ENCODE measurements at regions not wholly inside any gene's neighbourhood (a gene's known extent, or its start where the extent isn't known, plus 50 kb on each side); places are given as distances from the start of the nearest gene placed in this dataset.
"Not testable (repeated sequence)": the region's sequence is repeated elsewhere in the genome, so short reads cannot be mapped to it uniquely, and the experiment has no call there.

GRCh38 chr5:17103461-17103860, 114.0 kb upstream of the BASP1 start:
- H3K4me1 ChIP-seq (ENCODE audit: insufficient read depth, low read length): peaks cover 5% of the 10 kb centered on the region
- H3K27me3 ChIP-seq (ENCODE audit: insufficient read depth, low read length): no peaks in the 10 kb centered on the region
- H3K36me3 ChIP-seq (ENCODE audit: insufficient read depth, low read length): no peaks in the 10 kb centered on the region
- H2AFZ ChIP-seq (ENCODE audit: low read depth, low read length): no peak overlapping the region
- no peak overlapping the region for H3K4me3 ChIP-seq (ENCODE audit: low read length)
- no peaks in the 10 kb centered on the region for H3K9me3 ChIP-seq (ENCODE audit: low read length)

GRCh38 chr5:17105744-17106418, 111.5 kb upstream of the BASP1 start:
- Histone ChIP-seq H3K27me3 (ENCODE audit: insufficient read depth, low read length) (no peaks in the 10 kb centered on the region), H3K4me3 (ENCODE audit: low read length) (no peak overlapping the region), H3K4me1 (ENCODE audit: insufficient read depth, low read length) (peaks cover 5% of the 10 kb centered on the region), H3K36me3 (ENCODE audit: insufficient read depth, low read length) (no peaks in the 10 kb centered on the region), H2AFZ (ENCODE audit: low read depth, low read length) (no peak overlapping the region), H3K9me3 (ENCODE audit: low read length) (no peaks in the 10 kb centered on the region)

- H3K27me3 ChIP-seq (ENCODE audit: insufficient read depth, low read length): no peaks in the 10 kb centered on the region
- H3K4me3 ChIP-seq (ENCODE audit: low read length): no peak overlapping the region
- H3K36me3 ChIP-seq (ENCODE audit: insufficient read depth, low read length): no peaks in the 10 kb centered on the region
- H3K9me3 ChIP-seq (ENCODE audit: low read length): no peaks in the 10 kb centered on the region
- no peak overlapping the region for H2AFZ ChIP-seq (ENCODE audit: low read depth, low read length)
- H3K4me1 ChIP-seq (ENCODE audit: insufficient read depth, low read length): peaks cover 5% of the 10 kb centered on the region
These were observed 110.9 kb upstream of the BASP1 start for GRCh38 chr5:17106521-17106920.

GRCh38 chr5:17112091-17112716, 105.2 kb upstream of the BASP1 start:
- not testable (repeated sequence) for H2AFZ ChIP-seq (ENCODE audit: low read depth, low read length); H3K36me3 ChIP-seq (ENCODE audit: insufficient read depth, low read length); H3K9me3 ChIP-seq (ENCODE audit: low read length); H3K27me3 ChIP-seq (ENCODE audit: insufficient read depth, low read length); H3K4me3 ChIP-seq (ENCODE audit: low read length); H3K4me1 ChIP-seq (ENCODE audit: insufficient read depth, low read length)

- no peak overlapping the region for H2AFZ ChIP-seq (ENCODE audit: low read depth, low read length)
- no peaks in the 10 kb centered on the region for H3K9me3 ChIP-seq (ENCODE audit: low read length)
- no peaks in the 10 kb centered on the region for H3K36me3 ChIP-seq (ENCODE audit: insufficient read depth, low read length)
- H3K4me1 ChIP-seq (ENCODE audit: insufficient read depth, low read length): no peaks in the 10 kb centered on the region
- H3K27me3 ChIP-seq (ENCODE audit: insufficient read depth, low read length): no peaks in the 10 kb centered on the region
- no peak overlapping the region for H3K4me3 ChIP-seq (ENCODE audit: low read length)
These were observed 104.1 kb upstream of the BASP1 start for GRCh38 chr5:17113174-17113958.

GRCh38 chr5:17114233-17114632, 103.2 kb upstream of the BASP1 start:
- Histone ChIP-seq H3K27me3 (ENCODE audit: insufficient read depth, low read length) (no peaks in the 10 kb centered on the region), H3K9me3 (ENCODE audit: low read length) (no peaks in the 10 kb centered on the region), H3K4me3 (ENCODE audit: low read length) (no peak overlapping the region), H3K36me3 (ENCODE audit: insufficient read depth, low read length) (no peaks in the 10 kb centered on the region), H3K4me1 (ENCODE audit: insufficient read depth, low read length) (peaks cover 6% of the 10 kb centered on the region), H2AFZ (ENCODE audit: low read depth, low read length) (no peak overlapping the region)

- Histone ChIP-seq H3K36me3 (ENCODE audit: insufficient read depth, low read length) (no peaks in the 10 kb centered on the region), H3K9me3 (ENCODE audit: low read length) (no peaks in the 10 kb centered on the region), H2AFZ (ENCODE audit: low read depth, low read length) (no peak overlapping the region), H3K4me1 (ENCODE audit: insufficient read depth, low read length) (peaks cover 6% of the 10 kb centered on the region), H3K27me3 (ENCODE audit: insufficient read depth, low read length) (no peaks in the 10 kb centered on the region), H3K4me3 (ENCODE audit: low read length) (no peak overlapping the region)
These were observed 102.5 kb upstream of the BASP1 start for GRCh38 chr5:17114715-17115599.

- Histone ChIP-seq H3K4me1 (ENCODE audit: insufficient read depth, low read length) (peaks cover 6% of the 10 kb centered on the region), H3K27me3 (ENCODE audit: insufficient read depth, low read length) (no peaks in the 10 kb centered on the region), H2AFZ (ENCODE audit: low read depth, low read length) (no peak overlapping the region), H3K9me3 (ENCODE audit: low read length) (peaks cover 2% of the 10 kb centered on the region), H3K4me3 (ENCODE audit: low read length) (no peak overlapping the region), H3K36me3 (ENCODE audit: insufficient read depth, low read length) (no peaks in the 10 kb centered on the region)
These were observed 101.6 kb upstream of the BASP1 start for GRCh38 chr5:17115855-17116254.

GRCh38 chr5:17118631-17119030, 98.8 kb upstream of the BASP1 start:
- Histone ChIP-seq H3K4me1 (ENCODE audit: insufficient read depth, low read length) (peaks cover 6% of the 10 kb centered on the region), H2AFZ (ENCODE audit: low read depth, low read length) (no peak overlapping the region), H3K9me3 (ENCODE audit: low read length) (peaks cover 2% of the 10 kb centered on the region), H3K36me3 (ENCODE audit: insufficient read depth, low read length) (no peaks in the 10 kb centered on the region), H3K27me3 (ENCODE audit: insufficient read depth, low read length) (no peaks in the 10 kb centered on the region), H3K4me3 (ENCODE audit: low read length) (no peak overlapping the region)

GRCh38 chr5:17120209-17120608, 97.2 kb upstream of the BASP1 start:
- Histone ChIP-seq H3K27me3 (ENCODE audit: insufficient read depth, low read length) (no peaks in the 10 kb centered on the region), H3K9me3 (ENCODE audit: low read length) (peaks cover 2% of the 10 kb centered on the region), H3K4me3 (ENCODE audit: low read length) (no peak overlapping the region), H3K36me3 (ENCODE audit: insufficient read depth, low read length) (no peaks in the 10 kb centered on the region), H3K4me1 (ENCODE audit: insufficient read depth, low read length) (peaks cover 6% of the 10 kb centered on the region), H2AFZ (ENCODE audit: low read depth, low read length) (no peak overlapping the region)

GRCh38 chr5:17121776-17122175, 95.7 kb upstream of the BASP1 start:
- Histone ChIP-seq H3K36me3 (ENCODE audit: insufficient read depth, low read length) (no peaks in the 10 kb centered on the region), H3K27me3 (ENCODE audit: insufficient read depth, low read length) (no peaks in the 10 kb centered on the region), H3K4me1 (ENCODE audit: insufficient read depth, low read length) (peaks cover 6% of the 10 kb centered on the region), H3K9me3 (ENCODE audit: low read length) (peaks cover 2% of the 10 kb centered on the region), H2AFZ (ENCODE audit: low read depth, low read length) (no peak overlapping the region), H3K4me3 (ENCODE audit: low read length) (no peak overlapping the region)

- Histone ChIP-seq H3K4me1 (ENCODE audit: insufficient read depth, low read length) (peaks cover 6% of the 10 kb centered on the region), H3K27me3 (ENCODE audit: insufficient read depth, low read length) (no peaks in the 10 kb centered on the region), H3K9me3 (ENCODE audit: low read length) (peaks cover 2% of the 10 kb centered on the region), H2AFZ (ENCODE audit: low read depth, low read length) (no peak overlapping the region), H3K4me3 (ENCODE audit: low read length) (no peak overlapping the region), H3K36me3 (ENCODE audit: insufficient read depth, low read length) (no peaks in the 10 kb centered on the region)
These were observed 94.4 kb upstream of the BASP1 start for GRCh38 chr5:17123010-17123409.

GRCh38 chr5:17123773-17124172, 93.7 kb upstream of the BASP1 start:
- H3K4me3 ChIP-seq (ENCODE audit: low read length); H3K36me3 ChIP-seq (ENCODE audit: insufficient read depth, low read length); H3K9me3 ChIP-seq (ENCODE audit: low read length); H2AFZ ChIP-seq (ENCODE audit: low read depth, low read length); H3K27me3 ChIP-seq (ENCODE audit: insufficient read depth, low read length); H3K4me1 ChIP-seq (ENCODE audit: insufficient read depth, low read length): not testable (repeated sequence)

Data from neuron (in vitro differentiated cells).